ENCODE measurements at regions not wholly inside any gene's neighbourhood (a gene's known extent, or its start where the extent isn't known, plus 50 kb on each side); places are given as distances from the start of the nearest gene placed in this dataset.

DNA sequence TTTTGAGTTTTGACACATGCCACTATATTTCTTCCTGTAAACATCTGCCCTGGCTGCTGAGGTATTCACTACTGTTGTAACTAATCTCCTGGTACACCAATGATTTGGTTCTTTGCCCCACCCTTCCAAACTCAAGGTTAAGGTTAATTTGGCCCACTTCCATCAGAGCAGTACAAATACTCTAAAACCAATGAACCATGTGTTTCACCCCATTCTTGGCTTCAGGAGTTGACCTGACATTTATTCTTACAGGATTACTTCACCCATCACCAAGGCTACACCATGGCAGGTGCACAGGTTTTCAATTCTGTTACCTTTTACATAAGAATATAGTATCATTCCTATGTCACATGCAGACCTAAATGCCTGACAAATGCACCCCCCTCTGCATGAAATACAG lies 1179.9 kb downstream of the ZPLD1 start:
- H3K4me3 ChIP-seq (ENCODE audit: low read length): no peak overlapping the region
- no peaks in the 10 kb centered on the region for H3F3A ChIP-seq (ENCODE audit: insufficient read depth, low read length, poor library complexity, severe bottlenecking)
- no peaks in the 10 kb centered on the region for H3K9me3 ChIP-seq (ENCODE audit: low read length)
- peak overlapping the region; percentile 82 for H3K27ac ChIP-seq (ENCODE audit: low read length)
- no peaks in the 10 kb centered on the region for H4K20me1 ChIP-seq (ENCODE audit: insufficient read depth)
- H3K9ac ChIP-seq (ENCODE audit: low read length): no peak overlapping the region
- no peaks in the 10 kb centered on the region for H3K36me3 ChIP-seq (ENCODE audit: insufficient read depth, low read length)
- H3K9me2 ChIP-seq (ENCODE audit: insufficient read depth, low read length): no peaks in the 10 kb centered on the region
- H3K4me2 ChIP-seq (ENCODE audit: low read length): no peak overlapping the region
- no peaks in the 10 kb centered on the region for H3K79me2 ChIP-seq (replicated peaks; ENCODE audit: insufficient read depth, low read length)
- H3K27me3 ChIP-seq (ENCODE audit: insufficient read depth, low read depth, low read length): no peaks in the 10 kb centered on the region
- H2AFZ ChIP-seq (ENCODE audit: low read depth, low read length): no peak overlapping the region
- TF ChIP-seq MXI1 (conservative IDR thresholded peaks at IDR 0.05; ENCODE audit: poor library complexity, severe bottlenecking) (no peak), TAF1 (IDR thresholded peaks at IDR 0.05; ENCODE audit: low read depth) (no peak), EP300 (conservative IDR thresholded peaks at IDR 0.05; ENCODE audit: poor library complexity, severe bottlenecking) (no peak), RAD21 (conservative IDR thresholded peaks at IDR 0.05) (no peak), POLR2AphosphoS5 (IDR thresholded peaks at IDR 0.05) (no peak), EZH2 (IDR thresholded peaks at IDR 0.05; ENCODE audit: borderline replicate concordance, insufficient read depth, low read length, poor library complexity, severe bottlenecking) (no peak), SMC3 (conservative IDR thresholded peaks at IDR 0.05; ENCODE audit: poor library complexity) (no peak)
- TF ChIP-seq, protein P1, sequence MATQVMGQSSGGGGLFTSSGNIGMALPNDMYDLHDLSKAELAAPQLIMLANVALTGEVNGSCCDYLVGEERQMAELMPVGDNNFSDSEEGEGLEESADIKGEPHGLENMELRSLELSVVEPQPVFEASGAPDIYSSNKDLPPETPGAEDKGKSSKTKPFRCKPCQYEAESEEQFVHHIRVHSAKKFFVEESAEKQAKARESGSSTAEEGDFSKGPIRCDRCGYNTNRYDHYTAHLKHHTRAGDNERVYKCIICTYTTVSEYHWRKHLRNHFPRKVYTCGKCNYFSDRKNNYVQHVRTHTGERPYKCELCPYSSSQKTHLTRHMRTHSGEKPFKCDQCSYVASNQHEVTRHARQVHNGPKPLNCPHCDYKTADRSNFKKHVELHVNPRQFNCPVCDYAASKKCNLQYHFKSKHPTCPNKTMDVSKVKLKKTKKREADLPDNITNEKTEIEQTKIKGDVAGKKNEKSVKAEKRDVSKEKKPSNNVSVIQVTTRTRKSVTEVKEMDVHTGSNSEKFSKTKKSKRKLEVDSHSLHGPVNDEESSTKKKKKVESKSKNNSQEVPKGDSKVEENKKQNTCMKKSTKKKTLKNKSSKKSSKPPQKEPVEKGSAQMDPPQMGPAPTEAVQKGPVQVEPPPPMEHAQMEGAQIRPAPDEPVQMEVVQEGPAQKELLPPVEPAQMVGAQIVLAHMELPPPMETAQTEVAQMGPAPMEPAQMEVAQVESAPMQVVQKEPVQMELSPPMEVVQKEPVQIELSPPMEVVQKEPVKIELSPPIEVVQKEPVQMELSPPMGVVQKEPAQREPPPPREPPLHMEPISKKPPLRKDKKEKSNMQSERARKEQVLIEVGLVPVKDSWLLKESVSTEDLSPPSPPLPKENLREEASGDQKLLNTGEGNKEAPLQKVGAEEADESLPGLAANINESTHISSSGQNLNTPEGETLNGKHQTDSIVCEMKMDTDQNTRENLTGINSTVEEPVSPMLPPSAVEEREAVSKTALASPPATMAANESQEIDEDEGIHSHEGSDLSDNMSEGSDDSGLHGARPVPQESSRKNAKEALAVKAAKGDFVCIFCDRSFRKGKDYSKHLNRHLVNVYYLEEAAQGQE (IDR thresholded peaks at IDR 0.05; ENCODE audit: borderline replicate concordance): no peak
- TF ChIP-seq, protein P2, sequence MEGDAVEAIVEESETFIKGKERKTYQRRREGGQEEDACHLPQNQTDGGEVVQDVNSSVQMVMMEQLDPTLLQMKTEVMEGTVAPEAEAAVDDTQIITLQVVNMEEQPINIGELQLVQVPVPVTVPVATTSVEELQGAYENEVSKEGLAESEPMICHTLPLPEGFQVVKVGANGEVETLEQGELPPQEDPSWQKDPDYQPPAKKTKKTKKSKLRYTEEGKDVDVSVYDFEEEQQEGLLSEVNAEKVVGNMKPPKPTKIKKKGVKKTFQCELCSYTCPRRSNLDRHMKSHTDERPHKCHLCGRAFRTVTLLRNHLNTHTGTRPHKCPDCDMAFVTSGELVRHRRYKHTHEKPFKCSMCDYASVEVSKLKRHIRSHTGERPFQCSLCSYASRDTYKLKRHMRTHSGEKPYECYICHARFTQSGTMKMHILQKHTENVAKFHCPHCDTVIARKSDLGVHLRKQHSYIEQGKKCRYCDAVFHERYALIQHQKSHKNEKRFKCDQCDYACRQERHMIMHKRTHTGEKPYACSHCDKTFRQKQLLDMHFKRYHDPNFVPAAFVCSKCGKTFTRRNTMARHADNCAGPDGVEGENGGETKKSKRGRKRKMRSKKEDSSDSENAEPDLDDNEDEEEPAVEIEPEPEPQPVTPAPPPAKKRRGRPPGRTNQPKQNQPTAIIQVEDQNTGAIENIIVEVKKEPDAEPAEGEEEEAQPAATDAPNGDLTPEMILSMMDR (IDR thresholded peaks at IDR 0.05; ENCODE audit: poor library complexity, severe bottlenecking): no peak

DNA sequence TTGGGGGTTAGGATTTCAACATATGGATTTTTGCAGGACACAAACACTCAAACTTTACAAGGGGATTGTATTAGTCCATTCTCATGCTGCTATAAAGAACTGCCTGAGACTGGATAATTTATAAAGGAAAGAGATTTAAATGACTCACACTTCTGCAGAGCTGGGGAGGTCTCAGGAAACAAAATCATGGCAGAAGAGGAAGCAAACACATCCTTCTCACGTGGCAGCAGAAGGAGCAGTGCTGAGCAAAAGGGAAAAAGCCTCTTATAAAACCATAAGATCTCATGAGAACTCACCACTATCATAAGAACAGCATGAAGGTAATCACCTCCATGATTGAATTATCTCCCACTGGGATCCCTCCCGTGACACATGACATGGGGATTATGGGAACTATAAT lies 1183.1 kb downstream of the ZPLD1 start:
- Histone ChIP-seq H3K9me3 (ENCODE audit: low read length) (no peaks in the 10 kb centered on the region), H3K36me3 (ENCODE audit: insufficient read depth, low read length) (no peaks in the 10 kb centered on the region), H4K20me1 (ENCODE audit: insufficient read depth) (no peaks in the 10 kb centered on the region), H3K27me3 (ENCODE audit: insufficient read depth, low read depth, low read length) (no peaks in the 10 kb centered on the region), H3K27ac (ENCODE audit: low read length) (no peak overlapping the region), H2AFZ (ENCODE audit: low read depth, low read length) (no peak overlapping the region), H3K9ac (ENCODE audit: low read length) (no peak overlapping the region), H3K9me2 (ENCODE audit: insufficient read depth, low read length) (no peaks in the 10 kb centered on the region), H3F3A (ENCODE audit: insufficient read depth, low read length, poor library complexity, severe bottlenecking) (no peaks in the 10 kb centered on the region), H3K79me2 (replicated peaks; ENCODE audit: insufficient read depth, low read length) (no peaks in the 10 kb centered on the region), H3K4me3 (ENCODE audit: low read length) (no peak overlapping the region), H3K4me2 (ENCODE audit: low read length) (no peak overlapping the region)
- TF ChIP-seq EZH2 (IDR thresholded peaks at IDR 0.05; ENCODE audit: borderline replicate concordance, insufficient read depth, low read length, poor library complexity, severe bottlenecking) (no peak), SMC3 (conservative IDR thresholded peaks at IDR 0.05; ENCODE audit: poor library complexity) (no peak)
- TF ChIP-seq, protein P2 (IDR thresholded peaks at IDR 0.05; ENCODE audit: poor library complexity, severe bottlenecking): no peak
- TF ChIP-seq, protein P1 (IDR thresholded peaks at IDR 0.05; ENCODE audit: borderline replicate concordance): no peak
